ENCODE measurements at regions not wholly inside any gene's neighbourhood (a gene's known extent, or its start where the extent isn't known, plus 50 kb on each side); places are given as distances from the start of the nearest gene placed in this dataset.

GRCh38 chr18:25896956-25897355, 193.5 kb downstream of the SS18 start (continued):
- TF ChIP-seq REST (IDR thresholded peaks at IDR 0.05) (no peak), GATA3 (IDR thresholded peaks at IDR 0.05; ENCODE audit: borderline replicate concordance) (no peak), POLR2A (IDR thresholded peaks at IDR 0.05; ENCODE audit: low read length) (no peak)

DNA sequence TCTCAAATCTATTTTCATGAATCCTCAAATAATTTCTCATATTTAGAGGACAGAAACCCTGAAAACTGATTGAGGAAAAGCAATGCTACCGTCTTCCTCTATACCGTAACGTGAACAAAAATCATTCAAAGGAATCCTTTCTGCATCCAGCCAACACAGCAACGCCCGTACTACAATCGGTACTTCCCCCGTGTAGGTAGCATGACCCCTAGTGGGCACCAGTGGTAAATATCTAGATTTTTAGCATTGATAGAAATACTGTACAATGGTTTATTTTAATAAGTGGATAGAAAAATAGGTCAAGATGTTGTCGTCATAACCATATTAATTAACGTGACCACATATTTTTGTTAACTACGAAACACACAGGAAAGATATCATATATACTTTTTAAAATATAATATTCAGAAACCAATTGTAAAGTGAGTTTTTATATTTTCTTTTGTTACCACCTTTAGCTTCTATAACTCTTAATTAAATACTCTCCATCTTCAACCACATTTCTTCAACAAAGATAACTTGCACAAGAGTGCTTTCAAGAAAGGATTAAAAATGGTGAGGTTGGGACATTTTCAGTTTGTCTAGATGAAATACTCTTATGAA, 194.1 kb downstream of the SS18 start:
- no peak for TF ChIP-seq NPAS2 (CRISPR knock-in tag; IDR thresholded peaks at IDR 0.05; ENCODE audit: borderline replicate concordance)
- peak; percentile 20; the same call in 1 of the 3 replicates for TF ChIP-seq SMC3 (IDR thresholded peaks at IDR 0.05)
- no peak for TF ChIP-seq ESRRA (IDR thresholded peaks at IDR 0.05; ENCODE audit: borderline replicate concordance, low read length)
- TF ChIP-seq, protein P1, sequence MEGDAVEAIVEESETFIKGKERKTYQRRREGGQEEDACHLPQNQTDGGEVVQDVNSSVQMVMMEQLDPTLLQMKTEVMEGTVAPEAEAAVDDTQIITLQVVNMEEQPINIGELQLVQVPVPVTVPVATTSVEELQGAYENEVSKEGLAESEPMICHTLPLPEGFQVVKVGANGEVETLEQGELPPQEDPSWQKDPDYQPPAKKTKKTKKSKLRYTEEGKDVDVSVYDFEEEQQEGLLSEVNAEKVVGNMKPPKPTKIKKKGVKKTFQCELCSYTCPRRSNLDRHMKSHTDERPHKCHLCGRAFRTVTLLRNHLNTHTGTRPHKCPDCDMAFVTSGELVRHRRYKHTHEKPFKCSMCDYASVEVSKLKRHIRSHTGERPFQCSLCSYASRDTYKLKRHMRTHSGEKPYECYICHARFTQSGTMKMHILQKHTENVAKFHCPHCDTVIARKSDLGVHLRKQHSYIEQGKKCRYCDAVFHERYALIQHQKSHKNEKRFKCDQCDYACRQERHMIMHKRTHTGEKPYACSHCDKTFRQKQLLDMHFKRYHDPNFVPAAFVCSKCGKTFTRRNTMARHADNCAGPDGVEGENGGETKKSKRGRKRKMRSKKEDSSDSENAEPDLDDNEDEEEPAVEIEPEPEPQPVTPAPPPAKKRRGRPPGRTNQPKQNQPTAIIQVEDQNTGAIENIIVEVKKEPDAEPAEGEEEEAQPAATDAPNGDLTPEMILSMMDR (IDR thresholded peaks at IDR 0.05), result peak; percentile 41
- TF ChIP-seq RAD21 (conservative IDR thresholded peaks at IDR 0.05 in 1 of 2, IDR thresholded peaks at IDR 0.05 in 1 of 2), result peak; percentile 43 to 50; a peak in 3 of 5 replicates
- TF ChIP-seq NR3C1 (IDR thresholded peaks at IDR 0.05), result no peak
- no peak for TF ChIP-seq ELK1 (IDR thresholded peaks at IDR 0.05; ENCODE audit: low read depth, low read length)
- no peak for TF ChIP-seq CBX8 (IDR thresholded peaks at IDR 0.05)
- no peak for TF ChIP-seq CHD4 (IDR thresholded peaks at IDR 0.05; ENCODE audit: borderline replicate concordance)
- CTCF ChIA-PET, result interaction anchor here (1.6 to 3.2 kb wide), 2 partner anchors 10 to 19 kb away, joined by 3 to 8 read pairs; no protein-coding TSS in a partner anchor
- ATAC-seq, result 0 out of 6 replicates have a peak, but pooled peaks of 1 of the 2 experiments have one; percentile 43
- peak; percentile 3 to 36 for DNase-seq (ENCODE audit: low read depth in 1 of 2, low spot score in 1 of 2)
- Histone ChIP-seq H3K4me2 (no peak overlapping the region), H3K9me3 (no peaks in the 10 kb centered on the region), H3K4me1 (no peaks in the 10 kb centered on the region), H3K4me3 (no peak overlapping the region), H3K27ac (no peak overlapping the region)
- POLR2A ChIA-PET, result no interaction called here
- 4% methylated on average over 10 of the region's 10 CpGs for WGBS (ENCODE audit: missing lambda C conversion rate)
- no peak for FAIRE-seq

DNA sequence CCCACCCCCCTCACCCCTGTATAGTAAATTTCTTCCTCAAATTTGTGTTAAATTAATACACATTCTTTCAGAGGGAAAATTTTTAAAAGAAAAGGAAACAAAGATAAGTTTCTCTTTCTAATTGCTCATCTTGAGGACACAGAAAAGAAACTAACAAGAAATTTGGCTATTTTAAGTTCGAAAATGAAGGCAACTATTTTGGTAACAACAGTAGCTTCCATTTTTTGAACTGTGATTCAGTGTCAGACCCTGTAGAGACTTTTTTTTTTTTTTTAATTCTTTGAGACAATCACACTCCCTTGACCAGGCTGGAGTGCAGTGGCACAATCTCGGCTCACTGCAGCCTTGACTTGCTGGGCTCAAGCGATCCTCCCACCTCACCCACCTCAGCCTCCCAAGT, 194.9 kb downstream of the SS18 start:
- Histone ChIP-seq H3K4me2 (no peak overlapping the region), H3K27ac (no peak overlapping the region), H3K9me3 (no peaks in the 10 kb centered on the region), H3K4me3 (no peak overlapping the region), H3K4me1 (no peaks in the 10 kb centered on the region)
- CTCF ChIA-PET, result interaction anchor here (0.6 to 3.2 kb wide), 4 partner anchors 10 to 279 kb away, joined by 3 to 8 read pairs (median 4); no protein-coding TSS in a partner anchor
- POLR2A ChIA-PET, result no interaction called here
- WGBS (ENCODE audit: missing lambda C conversion rate), result 23% methylated on average over 3 of the region's 3 CpGs
- DNase-seq (ENCODE audit: low read depth in 1 of 2, low spot score in 1 of 2) (no peak), FAIRE-seq (no peak), ATAC-seq (no peak)
- TF ChIP-seq, protein P1 (IDR thresholded peaks at IDR 0.05), result no peak
- TF ChIP-seq REST (IDR thresholded peaks at IDR 0.05) (no peak), MAZ (IDR thresholded peaks at IDR 0.05; ENCODE audit: borderline replicate concordance, low read depth, low read length) (no peak), KDM1A (IDR thresholded peaks at IDR 0.05; ENCODE audit: low read depth) (no peak), POLR2A (IDR thresholded peaks at IDR 0.05; ENCODE audit: low read length) (no peak), CEBPB (IDR thresholded peaks at IDR 0.05) (no peak), HEYL (CRISPR knock-in tag; IDR thresholded peaks at IDR 0.05) (no peak), SREBF2 (IDR thresholded peaks at IDR 0.05) (no peak), FOSL2 (IDR thresholded peaks at IDR 0.05) (no peak), FOSL2 (CRISPR knock-in tag; IDR thresholded peaks at IDR 0.05) (no peak), ZSCAN20 (CRISPR knock-in tag; IDR thresholded peaks at IDR 0.05) (no peak)
- TF ChIP-seq, protein P2, sequence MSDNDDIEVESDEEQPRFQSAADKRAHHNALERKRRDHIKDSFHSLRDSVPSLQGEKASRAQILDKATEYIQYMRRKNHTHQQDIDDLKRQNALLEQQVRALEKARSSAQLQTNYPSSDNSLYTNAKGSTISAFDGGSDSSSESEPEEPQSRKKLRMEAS (IDR thresholded peaks at IDR 0.05), result no peak

All from A549 (cell line).